Peyer's patch (tissue), 4 donors: ENCODE measurements at regions not wholly inside any gene's neighbourhood (a gene's known extent, or its start where the extent isn't known, plus 50 kb on each side); places are given as distances from the start of the nearest gene placed in this dataset.

Experiments
- DNase-seq, 3 donors: peaks; one replicate each; pipeline ENCODE4 v3.0.0-alpha.2; 2017 to 2019
- H3K27ac ChIP-seq, 4 donors: fragments of 200-600 bp; sonication (generic); one replicate each; pipeline ENCODE4 v1.5.1; 2016 to 2019
- H3K27me3 ChIP-seq, 2 donors: fragments of 200-600 bp; sonication (generic); one replicate each; pipeline ENCODE4 v1.5.1; 2019
- H3K36me3 ChIP-seq, 3 donors: fragments of 200-600 bp; sonication (generic); one replicate each; pipeline ENCODE4 v1.5.1; 2016 to 2019
- H3K4me1 ChIP-seq, 4 donors: fragments of 200-600 bp; sonication (generic); one replicate each; pipeline ENCODE4 v1.5.1; 2016 to 2019
- H3K4me3 ChIP-seq, 4 donors: fragments of 200-600 bp; sonication (generic); 1 replicate in 3 of 4; 2 replicates in 1 of 4; pipeline ENCODE4 v1.5.1; 2016 to 2019; ENCODE audit warnings: mild to moderate bottlenecking in 1 of 4
- H3K9me3 ChIP-seq, 4 donors: fragments of 200-600 bp; sonication (generic); one replicate each; pipeline ENCODE4 v1.5.1; 2016 to 2019; ENCODE audit warnings: mild to moderate bottlenecking in 1 of 4
- CTCF ChIP-seq, 6 experiments: fragments of 450-650 bp in 4 of 6; fragments of 200-600 bp in 2 of 6; sonication (generic) in 1 of 6; IDR thresholded peaks; one replicate each; pipeline ENCODE4 v1.5.1; 2017 to 2019; ENCODE audit warnings: antibody characterized with exemption in 6 of 6, mild to moderate bottlenecking in 3 of 6, moderate library complexity in 1 of 6
- POLR2A ChIP-seq, 2 donors: fragments of 450-650 bp; IDR thresholded peaks; one replicate each; pipeline ENCODE4 v1.5.1; 2017; ENCODE audit warnings: antibody characterized with exemption in 2 of 2, mild to moderate bottlenecking in 2 of 2, moderate library complexity in 2 of 2

DNA sequence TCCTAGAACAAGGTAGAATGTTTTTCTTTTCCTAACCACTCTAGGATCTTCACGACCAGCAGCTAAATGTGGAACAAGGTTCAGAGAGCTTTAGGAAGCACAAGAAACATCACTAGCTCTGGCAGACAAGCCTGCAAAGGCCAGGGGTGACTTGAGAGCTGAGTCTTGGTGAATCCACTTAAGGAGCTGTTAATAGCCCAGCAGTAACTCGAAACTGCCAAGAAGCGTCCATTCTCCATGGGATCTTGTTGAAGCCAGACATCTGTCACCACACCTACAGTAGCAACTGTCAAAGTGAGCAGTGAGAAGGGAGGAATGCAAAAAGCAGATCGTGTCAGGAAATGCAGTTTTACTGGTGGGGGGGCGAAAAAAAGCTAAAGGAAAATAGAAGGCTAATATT lies 87.2 kb downstream of the ATPSCKMT start:
- H3K27me3 ChIP-seq = no peaks in the 10 kb centered on the region
- no peak overlapping the region for H3K27ac ChIP-seq
- TF ChIP-seq CTCF (IDR thresholded peaks at IDR 0.05) (no peak), POLR2A (IDR thresholded peaks at IDR 0.05) (no peak)
- no peaks in the 10 kb centered on the region for H3K9me3 ChIP-seq
- H3K36me3 ChIP-seq = no peaks in the 10 kb centered on the region
- H3K4me1 ChIP-seq = no peaks in the 10 kb centered on the region
- no peak overlapping the region for H3K4me3 ChIP-seq
- no peak for DNase-seq

DNA sequence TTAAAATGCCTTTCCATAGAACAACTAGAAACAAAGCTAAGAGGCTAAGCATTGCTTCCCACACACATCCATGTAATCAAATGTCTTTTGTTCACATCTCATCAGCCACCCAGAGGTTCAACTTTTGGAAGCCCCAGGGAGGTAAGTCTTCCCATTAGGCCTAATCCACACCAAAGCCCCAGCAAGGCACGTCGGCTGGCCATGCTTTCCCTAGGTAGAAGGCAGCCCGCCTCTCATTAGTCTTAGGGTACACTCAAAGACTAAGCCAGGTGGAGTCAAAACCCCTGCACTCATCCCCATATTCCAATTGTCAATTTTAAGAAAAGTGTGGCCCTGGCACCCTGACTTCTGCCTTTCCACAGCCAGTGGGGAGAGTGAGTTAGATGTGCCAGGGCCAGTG lies 87.9 kb downstream of the ATPSCKMT start:
- no peaks in the 10 kb centered on the region for H3K27me3 ChIP-seq
- DNase-seq = no peak
- no peak overlapping the region for H3K4me3 ChIP-seq
- H3K9me3 ChIP-seq = no peaks in the 10 kb centered on the region
- no peak overlapping the region for H3K27ac ChIP-seq
- peaks cover 0 to 5% (median 0%) of the 10 kb centered on the region in 4 donors for H3K4me1 ChIP-seq
- no peak for TF ChIP-seq POLR2A (IDR thresholded peaks at IDR 0.05)
- TF ChIP-seq CTCF (IDR thresholded peaks at IDR 0.05) = no peak
- no peaks in the 10 kb centered on the region for H3K36me3 ChIP-seq

DNA sequence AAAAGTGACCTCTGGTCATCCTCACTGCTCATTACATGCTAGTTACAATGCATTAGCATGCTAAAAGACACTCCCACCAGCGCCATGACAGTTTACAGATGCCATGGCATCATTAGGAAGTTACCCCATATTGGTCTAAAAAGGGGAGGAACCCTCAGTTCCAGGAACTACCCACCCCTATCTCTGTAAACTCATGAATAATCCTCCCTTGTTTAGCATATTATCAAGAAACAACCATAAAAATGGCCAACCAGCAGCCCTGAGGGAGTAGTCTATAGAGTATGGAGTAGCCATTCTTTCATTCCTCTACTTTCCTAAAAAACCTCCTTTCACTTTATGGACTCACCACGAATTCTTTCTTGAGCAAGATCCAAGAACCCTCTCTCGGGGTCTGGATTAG lies 89.4 kb downstream of the ATPSCKMT start:
- Histone ChIP-seq H3K27ac (no peak overlapping the region), H3K27me3 (no peaks in the 10 kb centered on the region), H3K4me1 (peaks cover 0 to 8% (median 0%) of the 10 kb centered on the region in 4 donors), H3K9me3 (no peaks in the 10 kb centered on the region), H3K4me3 (no peak overlapping the region), H3K36me3 (no peaks in the 10 kb centered on the region)
- DNase-seq = no peak
- TF ChIP-seq POLR2A (IDR thresholded peaks at IDR 0.05) (no peak), CTCF (IDR thresholded peaks at IDR 0.05) (no peak)

GRCh38 chr5:10158886-10159285 lies 90.8 kb downstream of the ATPSCKMT start:
- Histone ChIP-seq H3K27me3 (no peaks in the 10 kb centered on the region), H3K27ac (no peak overlapping the region), H3K36me3 (no peaks in the 10 kb centered on the region), H3K9me3 (no peaks in the 10 kb centered on the region), H3K4me1 (peaks cover 0 to 8% (median 0%) of the 10 kb centered on the region in 4 donors), H3K4me3 (no peak overlapping the region)
- TF ChIP-seq CTCF (IDR thresholded peaks at IDR 0.05) (no peak), POLR2A (IDR thresholded peaks at IDR 0.05) (no peak)
- DNase-seq = no peak

- no peak for DNase-seq
- Histone ChIP-seq H3K9me3 (no peaks in the 10 kb centered on the region), H3K36me3 (no peaks in the 10 kb centered on the region), H3K27me3 (no peaks in the 10 kb centered on the region), H3K4me1 (peaks cover 0 to 8% (median 0%) of the 10 kb centered on the region in 4 donors), H3K27ac (no peak overlapping the region), H3K4me3 (no peak overlapping the region)
- TF ChIP-seq POLR2A (IDR thresholded peaks at IDR 0.05) (no peak), CTCF (IDR thresholded peaks at IDR 0.05) (no peak)
These were observed 92.5 kb downstream of the ATPSCKMT start for GRCh38 chr5:10157085-10157669.
